Activated B cell treated with CpG ODN at 0.5 μM for 24 hours (primary cell): ENCODE measurements at regions not wholly inside any gene's neighbourhood (a gene's known extent, or its start where the extent isn't known, plus 50 kb on each side); places are given as distances from the start of the nearest gene placed in this dataset.

Experiments
- ATAC-seq: fragments of 200-7000 bp; cut with Tn5 transposase; one replicate; pipeline ENCODE4 v1.10.0; 2021; ENCODE audit warnings: low read depth, mild to moderate bottlenecking, moderate library complexity
- CTCF ChIA-PET: fragments of 350-600 bp; sonication (Branson Sonifier 250); formaldehyde crosslinking; loops from one replicate; lab custom pipeline; 2021; ENCODE audit warnings: antibody characterized with exemption; lab: Charles Lee
- POLR2A ChIA-PET: fragments of 350-600 bp; sonication (Branson Sonifier 250); formaldehyde crosslinking; loops from one replicate; lab custom pipeline; 2021; ENCODE audit warnings: antibody characterized with exemption; lab: Charles Lee
- DNase-seq: peaks from one replicate; pipeline ENCODE4 v3.0.0; 2022
- H3K27ac Mint-ChIP-seq: one replicate; pipeline ENCODE4 v1.8.0; 2020; ENCODE audit warnings: mixed read lengths
- H3K27me3 Mint-ChIP-seq: one replicate; pipeline ENCODE4 v1.8.0; 2021; ENCODE audit warnings: mixed read lengths
- H3K36me3 Mint-ChIP-seq: one replicate; pipeline ENCODE4 v1.8.0; 2021; ENCODE audit warnings: low read depth, mixed read lengths
- H3K4me1 Mint-ChIP-seq: one replicate; pipeline ENCODE4 v1.8.0; 2021; ENCODE audit warnings: mixed read lengths
- H3K4me3 Mint-ChIP-seq: one replicate; pipeline ENCODE4 v1.8.0; 2020; ENCODE audit warnings: mild to moderate bottlenecking, mixed read lengths
- H3K9me3 Mint-ChIP-seq: one replicate; pipeline ENCODE4 v1.8.0; 2020; ENCODE audit warnings: mixed read lengths
- CTCF ChIP-seq: fragments of 200-600 bp; IDR thresholded peaks from one replicate; pipeline ENCODE4 v1.8.0; 2022; ENCODE audit warnings: antibody characterized with exemption, mild to moderate bottlenecking
- intact Hi-C: fragments of 100-400 bp; cut with micrococcal nuclease; formaldehyde crosslinking; loops from one replicate; pipeline ENCODE4 v1.15.1; 2024

GRCh38 chr2:67671464-67672450 lies 274.6 kb downstream of the ETAA1 start:
- Mint-ChIP-seq H3K9me3 (no peaks in the 10 kb centered on the region), H3K36me3 (no peaks in the 10 kb centered on the region), H3K27ac (no peak overlapping the region), H3K4me1 (no peaks in the 10 kb centered on the region), H3K4me3 (no peak overlapping the region), H3K27me3 (peaks cover 6% of the 10 kb centered on the region)
- no peak for TF ChIP-seq CTCF
- POLR2A ChIA-PET: no interaction called here
- no peak for DNase-seq
- CTCF ChIA-PET: no interaction called here
- no peak for ATAC-seq
- intact Hi-C loops: no loop called here

DNA sequence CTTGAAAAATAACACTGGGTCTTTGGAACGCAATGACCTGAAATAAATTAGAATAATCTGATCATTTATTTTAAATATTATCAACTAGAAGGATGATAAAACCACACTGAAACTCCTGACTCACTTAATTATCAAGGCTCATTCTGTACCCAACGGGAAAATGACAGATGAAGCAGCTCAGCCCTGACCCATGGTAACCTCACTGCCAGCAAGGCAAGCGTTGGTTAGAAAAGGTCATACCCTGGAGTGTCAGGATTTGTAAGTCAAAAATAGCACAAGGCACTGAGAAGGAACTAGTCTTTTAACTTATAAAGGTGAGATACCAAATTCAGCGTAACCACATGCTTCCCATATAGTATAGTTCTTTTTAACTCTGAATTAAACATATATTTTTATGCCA lies 277.5 kb downstream of the ETAA1 start:
- no peak for DNase-seq
- no peaks in the 10 kb centered on the region for H3K36me3 Mint-ChIP-seq
- ChIA-PET CTCF (no interaction called here), POLR2A (no interaction called here)
- intact Hi-C loops: no loop called here
- no peak overlapping the region for H3K4me3 Mint-ChIP-seq
- H3K4me1 Mint-ChIP-seq: no peaks in the 10 kb centered on the region
- no peaks in the 10 kb centered on the region for H3K9me3 Mint-ChIP-seq
- peaks cover 3% of the 10 kb centered on the region for H3K27me3 Mint-ChIP-seq
- ATAC-seq: no peak
- no peak overlapping the region for H3K27ac Mint-ChIP-seq
- no peak for TF ChIP-seq CTCF

GRCh38 chr2:67684991-67685390 lies 287.9 kb downstream of the ETAA1 start:
- DNase-seq (no peak), ATAC-seq (no peak)
- Mint-ChIP-seq H3K36me3 (no peaks in the 10 kb centered on the region), H3K9me3 (no peaks in the 10 kb centered on the region), H3K27me3 (peaks cover 2% of the 10 kb centered on the region), H3K27ac (no peak overlapping the region), H3K4me3 (no peak overlapping the region), H3K4me1 (no peaks in the 10 kb centered on the region)
- TF ChIP-seq CTCF: no peak
- intact Hi-C loops: no loop called here
- ChIA-PET POLR2A (no interaction called here), CTCF (no interaction called here)

DNA sequence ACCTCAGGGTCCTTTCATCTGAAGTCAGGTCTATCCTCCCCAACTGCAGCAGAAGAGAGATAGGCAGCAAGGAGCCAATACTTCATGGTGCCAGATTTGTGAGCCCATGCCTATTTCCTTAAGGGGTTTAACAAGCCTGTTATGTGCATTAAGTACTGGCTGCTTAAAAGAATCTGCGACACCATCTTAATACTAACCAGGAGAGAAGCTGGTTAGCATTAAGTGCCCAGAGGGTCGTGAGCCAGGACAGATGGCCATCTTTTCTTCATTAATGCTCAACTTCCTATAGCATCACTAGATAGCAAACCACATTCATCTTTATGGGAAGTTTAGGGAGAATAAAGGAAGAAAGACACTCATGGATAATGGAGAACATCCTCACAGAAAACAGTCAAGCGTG lies 289.1 kb downstream of the ETAA1 start:
- CTCF ChIA-PET: no interaction called here
- ATAC-seq (no peak), DNase-seq (no peak)
- intact Hi-C loops: no loop called here
- H3K4me3 Mint-ChIP-seq: no peak overlapping the region
- no peaks in the 10 kb centered on the region for H3K4me1 Mint-ChIP-seq
- H3K27me3 Mint-ChIP-seq: peaks cover 5% of the 10 kb centered on the region
- no peaks in the 10 kb centered on the region for H3K9me3 Mint-ChIP-seq
- no peaks in the 10 kb centered on the region for H3K36me3 Mint-ChIP-seq
- no peak for TF ChIP-seq CTCF
- H3K27ac Mint-ChIP-seq: no peak overlapping the region
- POLR2A ChIA-PET: no interaction called here

GRCh38 chr2:67689186-67689585 lies 292.1 kb downstream of the ETAA1 start:
- Mint-ChIP-seq H3K27me3 (peaks cover 17% of the 10 kb centered on the region), H3K4me1 (no peaks in the 10 kb centered on the region), H3K4me3 (no peak overlapping the region), H3K9me3 (no peaks in the 10 kb centered on the region), H3K36me3 (no peaks in the 10 kb centered on the region), H3K27ac (no peak overlapping the region)
- intact Hi-C loops: no loop called here
- no peak for TF ChIP-seq CTCF
- ChIA-PET POLR2A (no interaction called here), CTCF (no interaction called here)
- DNase-seq: no peak
- no peak for ATAC-seq
